GM13976 (cell line): ENCODE measurements at regions not wholly inside any gene's neighbourhood (a gene's known extent, or its start where the extent isn't known, plus 50 kb on each side); places are given as distances from the start of the nearest gene placed in this dataset.
"Not testable (repeated sequence)": the region's sequence is repeated elsewhere in the genome, so short reads cannot be mapped to it uniquely, and the experiment has no call there.

Experiments
- DNase-seq: peaks from one replicate; pipeline ENCODE4 v3.0.0; 2012; ENCODE audit warnings: low spot score
- in situ Hi-C: fragments of 300-500 bp; cut with MboI; formaldehyde crosslinking; loops from one replicate; pipeline ENCODE4 v1.12.0; 2022; ENCODE audit warnings: low sequenced_read_pairs, mixed read lengths, inconsistent platforms; ENCODE audit not compliant: unreplicated experiment
- TF ChIP-seq, protein P1 (sequence below): IDR thresholded peaks from 2 replicates; pipeline ENCODE4 v1.5.1; 2012; ENCODE audit warnings: borderline replicate concordance, mild to moderate bottlenecking; ENCODE audit not compliant: insufficient read depth; ENCODE audit errors: extremely low read depth, missing control alignments, control extremely low read depth

DNA sequence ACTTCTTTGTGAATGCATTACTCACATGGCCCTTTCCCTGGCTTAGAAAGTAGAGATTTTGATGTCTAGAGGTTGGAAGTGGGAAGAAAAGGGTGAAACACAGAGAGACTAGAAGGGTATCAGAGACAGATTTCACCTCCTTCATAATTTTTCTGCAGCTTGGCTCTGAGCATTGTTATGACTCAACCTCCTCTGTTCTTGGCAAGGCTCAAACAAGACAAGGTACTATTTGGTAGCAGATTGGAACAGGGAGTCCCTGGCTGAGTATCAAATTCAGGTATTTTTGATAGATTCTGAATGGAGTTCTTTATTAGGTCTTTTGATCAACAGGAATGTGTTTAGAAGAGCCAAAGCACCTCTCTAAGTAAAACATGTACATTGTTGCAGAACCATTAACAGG lies 146.3 kb upstream of the CHRDL1 start:
- DNase-seq: no peak
- in situ Hi-C loops: no loop called here
- TF ChIP-seq, protein P1, sequence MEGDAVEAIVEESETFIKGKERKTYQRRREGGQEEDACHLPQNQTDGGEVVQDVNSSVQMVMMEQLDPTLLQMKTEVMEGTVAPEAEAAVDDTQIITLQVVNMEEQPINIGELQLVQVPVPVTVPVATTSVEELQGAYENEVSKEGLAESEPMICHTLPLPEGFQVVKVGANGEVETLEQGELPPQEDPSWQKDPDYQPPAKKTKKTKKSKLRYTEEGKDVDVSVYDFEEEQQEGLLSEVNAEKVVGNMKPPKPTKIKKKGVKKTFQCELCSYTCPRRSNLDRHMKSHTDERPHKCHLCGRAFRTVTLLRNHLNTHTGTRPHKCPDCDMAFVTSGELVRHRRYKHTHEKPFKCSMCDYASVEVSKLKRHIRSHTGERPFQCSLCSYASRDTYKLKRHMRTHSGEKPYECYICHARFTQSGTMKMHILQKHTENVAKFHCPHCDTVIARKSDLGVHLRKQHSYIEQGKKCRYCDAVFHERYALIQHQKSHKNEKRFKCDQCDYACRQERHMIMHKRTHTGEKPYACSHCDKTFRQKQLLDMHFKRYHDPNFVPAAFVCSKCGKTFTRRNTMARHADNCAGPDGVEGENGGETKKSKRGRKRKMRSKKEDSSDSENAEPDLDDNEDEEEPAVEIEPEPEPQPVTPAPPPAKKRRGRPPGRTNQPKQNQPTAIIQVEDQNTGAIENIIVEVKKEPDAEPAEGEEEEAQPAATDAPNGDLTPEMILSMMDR: no peak

DNA sequence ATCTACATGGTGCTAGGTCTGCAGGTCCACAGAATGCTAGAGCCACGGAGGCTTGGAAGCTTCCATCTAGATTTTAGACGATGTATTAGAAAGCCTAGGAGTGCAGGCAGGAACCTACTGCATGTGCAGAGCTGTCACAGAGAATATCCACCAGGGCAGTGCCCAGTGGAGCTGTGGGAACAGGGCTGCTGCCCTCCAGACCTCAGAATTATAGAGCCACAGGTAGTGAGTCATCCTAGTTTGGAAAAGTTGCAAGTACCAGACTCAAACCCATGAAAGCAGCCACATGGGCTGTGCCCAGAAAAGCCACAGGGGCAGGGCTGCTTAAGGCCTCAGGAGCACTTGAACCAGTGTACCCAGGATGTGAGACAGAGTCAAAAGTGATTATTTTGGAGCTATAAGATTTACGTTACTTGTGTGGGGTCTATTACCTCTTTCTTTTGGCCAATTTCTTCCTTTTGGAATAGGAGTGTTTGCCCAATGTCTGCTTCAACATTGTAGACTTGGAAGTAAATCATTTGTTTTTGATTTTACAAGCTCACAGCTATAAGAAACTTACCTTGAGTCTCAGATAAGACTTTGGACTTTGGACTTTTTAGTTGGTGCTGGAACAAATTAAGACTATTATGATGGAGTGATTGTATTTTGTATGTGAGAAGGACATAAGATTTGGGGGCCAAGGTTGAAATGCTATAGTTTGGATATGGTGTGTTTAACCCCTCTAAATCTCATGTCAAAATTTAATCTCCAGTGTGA lies 143.5 kb upstream of the CHRDL1 start:
- in situ Hi-C loops: no loop called here
- TF ChIP-seq, protein P1: no peak
- DNase-seq: no peak

DNA sequence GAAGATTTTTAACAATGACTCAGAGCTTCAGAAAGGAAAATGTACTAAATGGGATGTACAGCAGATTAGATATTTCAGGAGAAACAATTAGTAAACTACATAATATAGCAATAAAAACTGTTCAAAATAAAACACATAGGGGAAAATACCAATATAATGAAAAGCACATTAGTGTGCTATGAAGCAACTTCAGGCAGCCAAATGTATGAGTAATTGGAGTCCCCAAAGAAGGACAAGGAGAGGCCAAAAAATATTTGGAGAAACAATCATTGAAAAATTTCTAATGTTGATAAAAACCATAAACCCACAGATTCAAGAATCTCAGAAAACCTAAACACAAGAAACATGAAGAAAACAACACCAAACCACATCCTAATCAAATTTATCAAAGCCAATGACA lies 129.3 kb upstream of the CHRDL1 start:
- TF ChIP-seq, protein P1: no peak
- DNase-seq: no peak
- in situ Hi-C loops: no loop called here

DNA sequence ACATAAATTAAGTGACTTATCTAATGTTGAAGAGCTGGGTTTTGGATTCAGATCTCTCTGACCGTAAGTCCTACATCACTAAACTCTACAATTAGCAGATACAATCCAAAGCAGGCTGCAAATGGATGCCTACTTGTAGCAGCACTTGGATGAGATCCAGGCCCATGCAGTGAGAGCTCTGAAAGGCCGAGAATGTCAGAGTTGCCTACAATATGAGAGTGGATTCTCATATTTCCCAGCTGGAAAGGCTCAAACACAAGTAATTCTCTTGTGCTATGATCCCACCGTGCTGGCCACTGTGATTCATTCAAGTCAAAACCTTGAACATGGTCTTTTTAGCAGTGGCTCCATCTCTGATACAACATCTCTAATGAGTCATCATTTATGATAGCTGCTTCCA lies 125.4 kb upstream of the CHRDL1 start:
- in situ Hi-C loops: no loop called here
- no peak for DNase-seq
- TF ChIP-seq, protein P1: no peak

DNA sequence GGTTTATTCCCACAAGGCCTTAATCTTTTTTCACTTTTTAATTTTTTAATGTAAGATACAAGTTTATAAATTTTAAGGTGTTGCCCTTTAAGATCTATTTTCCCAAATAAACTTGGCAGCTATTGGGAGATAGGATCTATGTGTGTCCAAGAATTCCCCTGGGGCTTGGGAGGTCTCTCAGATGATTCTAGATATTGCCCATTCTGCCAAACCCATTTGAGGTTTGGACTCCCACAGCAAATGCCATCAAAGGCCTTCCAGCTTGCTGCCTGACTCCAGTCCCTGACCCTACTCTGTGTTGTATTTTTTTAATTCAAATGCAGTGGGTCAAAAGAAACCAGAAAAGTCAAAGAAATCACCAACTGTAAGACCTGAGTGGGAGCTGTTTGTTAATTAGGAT lies 120.0 kb upstream of the CHRDL1 start:
- in situ Hi-C loops: no loop called here
- TF ChIP-seq, protein P1: no peak
- no peak for DNase-seq

DNA sequence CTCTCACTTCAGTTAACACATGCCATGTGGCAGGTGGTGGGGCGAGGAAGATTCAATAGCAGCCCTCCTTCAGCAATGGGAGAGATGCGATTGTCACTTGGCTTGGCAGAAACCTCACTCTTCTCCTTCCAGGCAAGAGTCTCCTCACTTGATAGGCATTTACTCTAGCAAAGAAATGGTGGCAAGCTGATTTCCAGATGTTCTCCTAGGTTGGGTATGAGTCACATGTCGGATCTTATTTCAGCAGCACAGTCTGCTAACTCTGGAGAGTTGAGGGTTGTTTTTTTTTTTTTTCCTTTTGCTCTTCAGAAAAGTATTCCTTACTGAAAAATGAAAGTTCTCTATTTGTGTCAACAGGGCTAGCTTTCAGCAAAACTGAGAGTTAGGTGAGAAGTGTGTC lies 119.5 kb upstream of the CHRDL1 start:
- in situ Hi-C loops: no loop called here
- TF ChIP-seq, protein P1: no peak
- no peak for DNase-seq

DNA sequence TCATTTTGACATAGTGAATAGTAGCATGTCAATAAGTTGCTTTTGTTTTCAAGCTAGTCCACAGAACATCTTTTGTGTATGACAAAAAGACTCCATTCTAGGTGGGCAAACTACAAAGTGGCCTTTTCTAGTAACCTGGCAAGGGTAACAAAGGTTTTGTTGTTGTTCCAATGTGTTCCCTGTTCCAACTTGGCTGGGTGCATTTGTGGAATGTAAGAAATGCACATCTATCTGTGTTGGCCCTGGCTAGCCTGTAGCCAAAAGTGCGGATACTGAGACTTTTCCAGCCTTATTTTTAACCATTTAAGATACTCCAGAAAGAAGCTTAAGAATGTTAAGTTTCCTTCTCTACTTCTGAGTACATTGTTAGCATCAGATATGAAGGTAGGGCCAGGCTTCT lies 118.7 kb upstream of the CHRDL1 start:
- DNase-seq: no peak
- in situ Hi-C loops: no loop called here
- TF ChIP-seq, protein P1: no peak

DNA sequence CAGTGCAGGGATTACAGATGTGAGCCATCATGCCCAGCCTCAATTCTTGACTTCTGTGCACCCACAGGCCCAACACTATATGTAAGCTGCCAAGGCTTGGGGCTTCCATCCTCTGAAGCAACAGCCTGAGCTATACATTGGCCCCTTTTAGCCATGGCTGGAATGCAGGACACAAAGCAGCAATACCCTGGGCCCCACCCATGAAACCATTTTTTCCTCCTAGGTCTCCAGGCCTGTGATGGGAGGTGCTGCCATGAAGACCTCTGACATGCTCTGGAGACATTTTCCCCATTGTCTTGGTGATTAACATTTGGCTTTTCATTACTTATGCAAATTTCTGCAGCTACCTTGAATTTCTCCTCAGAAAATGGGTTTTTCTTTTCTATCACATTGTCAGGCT lies 109.1 kb upstream of the CHRDL1 start:
- DNase-seq, in situ Hi-C loops: not testable (repeated sequence)
